ENCODE measurements at regions not wholly inside any gene's neighbourhood (a gene's known extent, or its start where the extent isn't known, plus 50 kb on each side); places are given as distances from the start of the nearest gene placed in this dataset.

DNA sequence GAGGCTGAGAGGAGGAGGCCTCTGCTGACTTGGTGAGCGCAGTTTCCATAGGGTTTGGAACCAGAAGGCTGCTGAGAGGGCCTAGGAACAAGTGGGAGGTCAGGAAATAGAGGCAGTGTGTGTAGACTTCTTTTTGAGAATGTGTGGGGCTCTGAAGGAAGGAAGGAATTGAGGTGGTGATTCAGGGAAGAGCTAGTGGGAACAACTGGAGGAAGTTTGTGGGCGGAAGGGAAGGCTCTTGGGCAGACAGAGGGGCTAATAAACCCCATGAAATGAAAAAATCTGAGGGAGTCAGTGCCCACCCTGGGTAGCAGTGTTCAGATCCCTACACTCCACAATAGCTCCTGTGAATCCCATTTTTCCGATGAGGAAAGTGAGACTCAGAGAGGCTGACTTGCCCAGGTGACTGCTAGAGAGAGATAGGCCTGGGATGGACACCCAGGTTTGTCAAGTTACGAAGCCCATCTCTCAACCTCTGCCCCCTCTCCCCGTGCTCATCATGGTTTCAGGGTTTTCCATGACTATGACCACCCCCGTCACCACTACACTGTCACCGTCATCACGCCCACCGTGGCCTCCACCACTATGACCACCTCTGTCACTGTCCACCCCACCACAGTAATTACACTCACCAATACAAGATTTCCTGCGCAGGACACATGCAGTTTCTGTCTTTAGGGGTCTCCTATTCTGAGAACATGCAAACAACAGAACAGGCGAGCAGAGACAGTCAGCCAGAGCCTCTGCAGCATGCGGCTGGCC lies 106.4 kb downstream of the MRPL14 start:
- TF ChIP-seq SP1 (CRISPR knock-in tag; IDR thresholded peaks at IDR 0.05) (no peak), RBM25 (IDR thresholded peaks at IDR 0.05; ENCODE audit: low read depth, low read length, severe bottlenecking) (no peak)
- TF ChIP-seq, protein P1, sequence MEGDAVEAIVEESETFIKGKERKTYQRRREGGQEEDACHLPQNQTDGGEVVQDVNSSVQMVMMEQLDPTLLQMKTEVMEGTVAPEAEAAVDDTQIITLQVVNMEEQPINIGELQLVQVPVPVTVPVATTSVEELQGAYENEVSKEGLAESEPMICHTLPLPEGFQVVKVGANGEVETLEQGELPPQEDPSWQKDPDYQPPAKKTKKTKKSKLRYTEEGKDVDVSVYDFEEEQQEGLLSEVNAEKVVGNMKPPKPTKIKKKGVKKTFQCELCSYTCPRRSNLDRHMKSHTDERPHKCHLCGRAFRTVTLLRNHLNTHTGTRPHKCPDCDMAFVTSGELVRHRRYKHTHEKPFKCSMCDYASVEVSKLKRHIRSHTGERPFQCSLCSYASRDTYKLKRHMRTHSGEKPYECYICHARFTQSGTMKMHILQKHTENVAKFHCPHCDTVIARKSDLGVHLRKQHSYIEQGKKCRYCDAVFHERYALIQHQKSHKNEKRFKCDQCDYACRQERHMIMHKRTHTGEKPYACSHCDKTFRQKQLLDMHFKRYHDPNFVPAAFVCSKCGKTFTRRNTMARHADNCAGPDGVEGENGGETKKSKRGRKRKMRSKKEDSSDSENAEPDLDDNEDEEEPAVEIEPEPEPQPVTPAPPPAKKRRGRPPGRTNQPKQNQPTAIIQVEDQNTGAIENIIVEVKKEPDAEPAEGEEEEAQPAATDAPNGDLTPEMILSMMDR (IDR thresholded peaks at IDR 0.05 in 2 of 3, conservative IDR thresholded peaks at IDR 0.05 in 1 of 3; ENCODE audit: insufficient read depth in 2 of 3, low read depth in 1 of 3, low read length in 3 of 3), result no peak

Data from K562 (cell line).